ENCODE measurements at regions not wholly inside any gene's neighbourhood (a gene's known extent, or its start where the extent isn't known, plus 50 kb on each side); places are given as distances from the start of the nearest gene placed in this dataset.

DNA sequence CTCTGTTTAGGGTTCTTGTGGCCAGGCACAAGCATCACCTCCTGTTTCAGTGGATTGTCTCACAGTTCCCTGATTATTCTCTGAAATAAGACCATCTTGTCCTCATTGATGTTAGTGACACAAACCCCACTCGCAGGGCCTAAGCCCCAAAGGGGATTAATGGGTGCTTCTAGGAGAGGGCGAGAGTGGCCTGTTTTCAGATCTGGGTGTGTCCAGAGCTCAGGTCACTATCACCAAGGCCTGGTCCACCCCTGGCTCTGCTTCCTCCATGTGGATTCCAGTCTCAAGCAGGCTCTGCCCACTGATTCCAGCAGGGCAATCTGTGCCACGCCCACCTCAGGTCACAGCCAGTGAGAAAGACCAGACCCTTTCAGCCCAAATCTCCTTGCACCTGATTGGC is 361.9 kb downstream of the ADGRD1 start:
- TF ChIP-seq, protein P1, sequence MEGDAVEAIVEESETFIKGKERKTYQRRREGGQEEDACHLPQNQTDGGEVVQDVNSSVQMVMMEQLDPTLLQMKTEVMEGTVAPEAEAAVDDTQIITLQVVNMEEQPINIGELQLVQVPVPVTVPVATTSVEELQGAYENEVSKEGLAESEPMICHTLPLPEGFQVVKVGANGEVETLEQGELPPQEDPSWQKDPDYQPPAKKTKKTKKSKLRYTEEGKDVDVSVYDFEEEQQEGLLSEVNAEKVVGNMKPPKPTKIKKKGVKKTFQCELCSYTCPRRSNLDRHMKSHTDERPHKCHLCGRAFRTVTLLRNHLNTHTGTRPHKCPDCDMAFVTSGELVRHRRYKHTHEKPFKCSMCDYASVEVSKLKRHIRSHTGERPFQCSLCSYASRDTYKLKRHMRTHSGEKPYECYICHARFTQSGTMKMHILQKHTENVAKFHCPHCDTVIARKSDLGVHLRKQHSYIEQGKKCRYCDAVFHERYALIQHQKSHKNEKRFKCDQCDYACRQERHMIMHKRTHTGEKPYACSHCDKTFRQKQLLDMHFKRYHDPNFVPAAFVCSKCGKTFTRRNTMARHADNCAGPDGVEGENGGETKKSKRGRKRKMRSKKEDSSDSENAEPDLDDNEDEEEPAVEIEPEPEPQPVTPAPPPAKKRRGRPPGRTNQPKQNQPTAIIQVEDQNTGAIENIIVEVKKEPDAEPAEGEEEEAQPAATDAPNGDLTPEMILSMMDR (IDR thresholded peaks at IDR 0.05; ENCODE audit: low read length) = no peak
- TF ChIP-seq EZH2 (IDR thresholded peaks at IDR 0.05; ENCODE audit: borderline replicate concordance, low read length) = no peak

Measured in OCI-LY1 (cell line).